Right lobe of liver (tissue), 4 donors: ENCODE measurements at regions not wholly inside any gene's neighbourhood (a gene's known extent, or its start where the extent isn't known, plus 50 kb on each side); places are given as distances from the start of the nearest gene placed in this dataset.

Source experiments
- POLR2A ChIP-seq: fragments of 450-650 bp; IDR thresholded peaks from one replicate; pipeline ENCODE4 v1.6.1; 2017; ENCODE audit warnings: antibody characterized with exemption, mild to moderate bottlenecking
- TF ChIP-seq, protein P1 (sequence below), 4 donors: fragments of 200-600 bp in 3 of 4; fragments of 450-650 bp in 1 of 4; IDR thresholded peaks; one replicate each; pipeline versions ENCODE4 v1.5.1 to v1.8.0; 2016 to 2022; ENCODE audit warnings: antibody characterized with exemption in 4 of 4, mild to moderate bottlenecking in 2 of 4
- donor health status: DM: no; HTN: no; CAD: no.
- donor health status: DM: no; HTN: no; CAD: no.
- donor health status: DM: no; HTN: yes; CAD: no.

DNA sequence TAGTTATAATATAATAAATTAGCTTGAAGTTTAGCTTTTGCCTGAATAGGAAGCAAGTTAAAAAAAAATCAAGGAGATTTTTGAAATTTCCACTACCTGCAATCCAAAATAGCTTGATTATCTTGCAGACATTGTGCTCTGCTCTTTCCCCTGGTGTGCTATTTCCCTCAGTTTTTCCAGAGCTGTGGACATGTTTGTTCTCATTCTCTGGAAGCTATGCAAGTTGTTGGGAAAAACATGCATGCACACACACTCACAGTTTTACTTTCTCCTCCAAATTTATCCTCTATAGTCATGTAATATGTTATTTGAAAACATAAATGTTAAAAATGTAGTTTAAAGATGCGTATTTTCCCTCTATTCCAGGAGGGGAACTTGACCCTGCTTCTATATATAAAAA lies 225.8 kb upstream of the ARSJ start:
- TF ChIP-seq POLR2A = no peak
- TF ChIP-seq, protein P1, sequence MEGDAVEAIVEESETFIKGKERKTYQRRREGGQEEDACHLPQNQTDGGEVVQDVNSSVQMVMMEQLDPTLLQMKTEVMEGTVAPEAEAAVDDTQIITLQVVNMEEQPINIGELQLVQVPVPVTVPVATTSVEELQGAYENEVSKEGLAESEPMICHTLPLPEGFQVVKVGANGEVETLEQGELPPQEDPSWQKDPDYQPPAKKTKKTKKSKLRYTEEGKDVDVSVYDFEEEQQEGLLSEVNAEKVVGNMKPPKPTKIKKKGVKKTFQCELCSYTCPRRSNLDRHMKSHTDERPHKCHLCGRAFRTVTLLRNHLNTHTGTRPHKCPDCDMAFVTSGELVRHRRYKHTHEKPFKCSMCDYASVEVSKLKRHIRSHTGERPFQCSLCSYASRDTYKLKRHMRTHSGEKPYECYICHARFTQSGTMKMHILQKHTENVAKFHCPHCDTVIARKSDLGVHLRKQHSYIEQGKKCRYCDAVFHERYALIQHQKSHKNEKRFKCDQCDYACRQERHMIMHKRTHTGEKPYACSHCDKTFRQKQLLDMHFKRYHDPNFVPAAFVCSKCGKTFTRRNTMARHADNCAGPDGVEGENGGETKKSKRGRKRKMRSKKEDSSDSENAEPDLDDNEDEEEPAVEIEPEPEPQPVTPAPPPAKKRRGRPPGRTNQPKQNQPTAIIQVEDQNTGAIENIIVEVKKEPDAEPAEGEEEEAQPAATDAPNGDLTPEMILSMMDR (IDR thresholded peaks at IDR 0.05) = no peak
